AG09319 (cell line): ENCODE measurements at regions not wholly inside any gene's neighbourhood (a gene's known extent, or its start where the extent isn't known, plus 50 kb on each side); places are given as distances from the start of the nearest gene placed in this dataset.

Experiments used
- DNase-seq: peaks from one replicate; pipeline ENCODE4 v3.0.0-alpha.2; 2010; ENCODE audit warnings: low read depth; ENCODE audit errors: extremely low read depth
- CTCF ChIP-seq: IDR thresholded peaks from 2 replicates; pipeline ENCODE4 v1.5.1; 2011; ENCODE audit warnings: low read depth, mild to moderate bottlenecking, inconsistent platforms, low read length, moderate library complexity

- no peak for DNase-seq
- no peak for TF ChIP-seq CTCF
These were observed 174.3 kb downstream of the KCNE4 start for GRCh38 chr2:223226264-223226663.

- no peak for DNase-seq
- TF ChIP-seq CTCF, result no peak
These were observed 175.3 kb downstream of the KCNE4 start for GRCh38 chr2:223227338-223227737.

- TF ChIP-seq CTCF, result no peak
- DNase-seq, result no peak
These were observed 176.9 kb downstream of the KCNE4 start for GRCh38 chr2:223228871-223229270.

- DNase-seq, result no peak
These were observed 178.4 kb downstream of the KCNE4 start for GRCh38 chr2:223230352-223230751.

GRCh38 chr2:223232285-223232684 is 180.3 kb downstream of the KCNE4 start:
- no peak for TF ChIP-seq CTCF
- no peak for DNase-seq

More at GRCh38 chr2:223230352-223230751, 178.4 kb downstream of the KCNE4 start:
- no peak for TF ChIP-seq CTCF

- TF ChIP-seq CTCF, result no peak
- no peak for DNase-seq
These were observed 180.9 kb downstream of the KCNE4 start for GRCh38 chr2:223232896-223233295.

- TF ChIP-seq CTCF, result no peak
- DNase-seq, result no peak
These were observed 184.0 kb downstream of the KCNE4 start for GRCh38 chr2:223235986-223236385.
